Middle frontal gyrus (tissue), 1 donor: ENCODE measurements at regions not wholly inside any gene's neighbourhood (a gene's known extent, or its start where the extent isn't known, plus 50 kb on each side); places are given as distances from the start of the nearest gene placed in this dataset.
"Not testable (repeated sequence)": the region's sequence is repeated elsewhere in the genome, so short reads cannot be mapped to it uniquely, and the experiment has no call there.

Experiments
- DNase-seq: peaks from one replicate; pipeline ENCODE4 v3.0.0-alpha.2; 2015; ENCODE audit warnings: low spot score; ENCODE audit errors: extremely low spot score

- no peak for DNase-seq
These were observed 90.8 kb upstream of the OGFRL1 start for GRCh38 chr6:71197780-71198179.

- no peak for DNase-seq
These were observed 89.7 kb upstream of the OGFRL1 start for GRCh38 chr6:71198908-71199307.

- DNase-seq: no peak
These were observed 88.9 kb upstream of the OGFRL1 start for GRCh38 chr6:71199736-71200135.

GRCh38 chr6:71203206-71203605, 85.4 kb upstream of the OGFRL1 start:
- no peak for DNase-seq

GRCh38 chr6:71204741-71205140, 83.9 kb upstream of the OGFRL1 start:
- DNase-seq: no peak

- DNase-seq: no peak
These were observed 83.2 kb upstream of the OGFRL1 start for GRCh38 chr6:71205336-71205956.

DNA sequence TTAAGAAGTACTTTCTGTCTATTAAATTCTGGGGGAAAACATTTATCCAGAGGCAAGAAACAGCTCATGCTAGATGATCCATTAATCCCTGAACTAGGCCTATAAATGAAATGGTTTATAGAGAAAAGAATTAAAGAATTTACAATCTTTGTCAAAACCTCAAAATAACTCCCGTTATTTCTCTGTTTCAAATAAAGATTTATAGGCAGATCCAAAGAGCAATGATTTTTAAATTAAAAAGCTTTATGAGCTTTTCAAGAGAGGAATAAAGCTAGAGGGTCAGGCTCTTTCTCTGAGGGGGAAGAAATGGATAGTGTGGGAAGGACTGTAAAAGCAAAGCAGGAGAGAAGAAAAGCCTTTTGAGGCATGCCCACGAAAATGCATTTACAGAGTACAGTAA, 82.5 kb upstream of the OGFRL1 start:
- DNase-seq: no peak

DNA sequence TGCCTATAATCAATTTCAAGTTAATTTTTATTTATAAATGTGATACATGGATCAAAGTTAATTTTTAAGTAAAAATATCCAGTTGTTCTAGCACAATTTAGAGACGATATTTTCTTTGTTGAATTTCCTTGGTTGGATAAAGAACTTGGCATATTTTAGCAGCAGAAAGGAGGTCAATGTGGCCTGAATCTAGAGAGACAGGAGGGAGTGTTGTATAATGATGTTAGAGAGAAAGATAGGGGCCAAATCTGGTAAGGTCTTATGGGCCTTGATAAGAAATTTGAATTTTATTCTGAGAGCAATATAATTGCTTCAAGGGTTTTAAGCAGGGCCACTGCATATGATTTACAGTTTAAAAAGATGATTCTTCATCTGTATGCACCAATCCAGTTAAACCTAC, 79.4 kb upstream of the OGFRL1 start:
- DNase-seq: no peak

DNA sequence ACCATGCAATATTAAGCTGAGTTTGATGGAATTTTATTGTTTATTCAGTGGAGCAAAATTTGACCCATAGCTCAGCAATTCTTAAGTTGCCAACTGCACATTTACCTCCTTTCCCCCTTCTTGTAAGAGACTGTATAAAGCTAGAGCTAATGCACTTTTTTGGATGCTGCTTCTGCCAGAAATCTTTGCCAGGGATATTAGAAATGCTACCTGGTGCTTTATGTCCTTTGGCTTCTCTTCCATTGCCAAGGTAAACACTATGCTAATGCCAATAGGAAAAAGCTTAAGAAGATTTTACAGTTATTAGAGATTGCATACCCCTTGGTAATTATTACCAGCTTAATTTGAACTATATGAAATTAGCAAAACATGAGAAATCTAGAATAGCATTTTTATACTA, 79.0 kb upstream of the OGFRL1 start:
- no peak for DNase-seq

- no peak for DNase-seq
These were observed 76.8 kb upstream of the OGFRL1 start for GRCh38 chr6:71211799-71212198.

DNA sequence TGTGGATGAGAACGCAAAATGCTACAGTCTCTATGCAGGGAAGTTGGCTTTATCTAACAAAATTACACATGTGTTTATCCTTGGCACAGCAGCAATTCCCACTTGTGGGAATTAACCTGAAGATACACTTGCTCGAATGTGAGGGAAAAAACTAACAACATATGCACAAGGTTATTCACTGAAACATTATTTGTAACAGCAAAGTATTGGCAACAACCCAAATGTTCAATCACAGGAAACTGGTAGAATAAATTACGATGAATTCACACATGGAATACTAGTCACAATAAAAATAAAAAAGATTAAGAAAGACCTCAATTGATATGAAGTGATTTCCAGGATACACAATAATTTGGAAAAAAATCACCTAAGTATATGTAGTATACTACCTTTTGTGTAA, 68.1 kb upstream of the OGFRL1 start:
- DNase-seq: no peak

GRCh38 chr6:71222671-71223070, 65.9 kb upstream of the OGFRL1 start:
- DNase-seq: no peak

DNA sequence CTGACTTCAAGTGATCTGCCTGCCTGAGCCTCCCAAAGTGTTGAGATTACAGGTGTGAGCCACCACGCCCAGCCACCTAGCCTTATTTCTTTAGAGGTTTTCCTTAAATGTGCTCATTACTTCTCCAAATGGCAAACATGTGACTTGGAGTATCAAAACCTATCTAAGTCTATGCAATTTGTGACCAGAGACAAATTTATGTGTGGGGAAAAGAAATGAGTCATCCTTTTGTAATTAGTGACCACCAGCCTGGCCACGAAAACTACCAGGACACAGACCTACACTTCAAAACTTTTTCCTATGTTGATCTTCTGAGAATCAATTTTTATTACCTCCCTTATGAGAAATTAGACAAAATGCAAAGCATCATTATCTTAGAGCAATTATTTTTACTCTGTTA, 64.6 kb upstream of the OGFRL1 start:
- DNase-seq: no peak

- DNase-seq: no peak
These were observed 62.5 kb upstream of the OGFRL1 start for GRCh38 chr6:71226151-71226550.

DNA sequence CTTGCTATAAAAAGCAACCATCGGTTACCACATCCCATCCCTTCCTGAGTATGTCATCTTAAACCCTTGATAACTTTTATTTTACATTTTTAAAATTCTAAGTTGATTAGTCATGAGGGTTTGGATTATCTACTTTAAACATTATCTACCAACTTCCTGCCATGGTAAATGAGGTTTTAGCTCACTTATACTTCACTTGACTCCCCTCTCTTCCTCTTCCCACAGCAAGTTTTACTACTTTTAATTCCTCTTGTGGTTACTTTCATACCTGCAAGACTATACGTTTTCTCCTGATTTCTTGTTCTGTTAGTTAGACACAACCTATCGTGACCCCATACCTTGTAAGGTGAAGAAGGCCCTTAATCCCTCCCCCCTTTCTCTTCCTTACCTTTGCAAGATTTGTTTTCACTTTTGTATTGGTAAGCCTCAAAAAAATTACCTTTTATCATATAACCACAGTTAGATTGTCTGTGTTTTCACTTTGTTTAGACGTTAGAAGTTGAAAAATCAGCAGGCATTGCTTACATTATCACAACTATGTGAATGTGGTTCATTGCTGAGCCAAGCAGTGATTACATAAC, 60.1 kb upstream of the OGFRL1 start:
- no peak for DNase-seq

GRCh38 chr6:71229477-71229876, 59.1 kb upstream of the OGFRL1 start:
- DNase-seq: no peak

DNA sequence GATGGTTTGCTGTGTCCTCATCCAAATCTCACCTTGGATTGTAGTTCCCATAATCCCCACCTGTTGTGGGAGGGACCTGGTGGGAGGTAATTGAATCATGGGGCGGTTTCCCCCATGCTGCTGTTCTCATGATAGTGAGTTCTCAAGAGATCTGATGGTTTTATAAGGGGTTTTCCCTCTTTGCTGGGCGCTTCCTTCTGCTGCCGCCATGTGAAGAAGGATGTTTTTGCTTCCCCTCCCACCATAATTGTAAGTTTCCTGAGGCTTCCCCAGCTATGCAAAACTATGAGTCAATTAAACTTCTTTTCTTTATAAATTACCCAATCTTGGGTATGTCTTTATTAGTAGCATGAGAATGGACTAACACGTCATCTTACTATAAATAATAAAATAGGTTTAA, 55.7 kb upstream of the OGFRL1 start:
- DNase-seq: not testable (repeated sequence)

DNA sequence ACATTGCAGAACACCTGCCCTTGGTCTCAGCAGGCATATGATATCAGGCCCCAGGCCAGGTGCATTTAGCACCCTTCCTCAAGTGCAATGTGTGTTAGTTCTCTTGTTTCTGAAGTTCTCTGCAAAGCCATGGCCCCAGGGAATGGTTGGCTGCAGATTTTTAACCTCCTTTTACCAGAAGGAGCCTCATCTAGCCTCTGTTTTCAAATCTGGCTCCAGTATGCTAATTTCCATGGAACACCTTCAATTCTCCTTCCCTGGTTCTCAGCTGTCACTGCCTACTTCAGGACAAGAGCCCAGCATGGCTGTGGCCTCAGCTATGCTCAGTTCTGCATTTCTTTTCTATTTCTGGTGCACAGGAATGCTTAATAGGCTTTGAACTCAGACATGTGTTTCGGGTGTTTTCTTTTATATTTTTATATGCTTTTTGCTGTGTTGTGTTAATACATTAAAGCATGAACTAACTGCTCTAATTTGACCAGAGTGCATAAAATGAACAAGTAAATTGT, 51.6 kb upstream of the OGFRL1 start:
- DNase-seq: no peak

- DNase-seq: no peak
These were observed 50.3 kb upstream of the OGFRL1 start for GRCh38 chr6:71238351-71238750.
